NCI-H2171 treated with DMSO at 0.1 percent for 48 hours (cell line): ENCODE measurements at regions not wholly inside any gene's neighbourhood (a gene's known extent, or its start where the extent isn't known, plus 50 kb on each side); places are given as distances from the start of the nearest gene placed in this dataset.
A peak's percentile ranks its signal among the peaks of the same experiment; 100 is the strongest.
"Not testable (repeated sequence)": the region's sequence is repeated elsewhere in the genome, so short reads cannot be mapped to it uniquely, and the experiment has no call there.

Source experiments
- DNase-seq: peaks from one replicate; lab custom pipeline; 2025; lab: John Stamatoyannopoulos, UW

DNA sequence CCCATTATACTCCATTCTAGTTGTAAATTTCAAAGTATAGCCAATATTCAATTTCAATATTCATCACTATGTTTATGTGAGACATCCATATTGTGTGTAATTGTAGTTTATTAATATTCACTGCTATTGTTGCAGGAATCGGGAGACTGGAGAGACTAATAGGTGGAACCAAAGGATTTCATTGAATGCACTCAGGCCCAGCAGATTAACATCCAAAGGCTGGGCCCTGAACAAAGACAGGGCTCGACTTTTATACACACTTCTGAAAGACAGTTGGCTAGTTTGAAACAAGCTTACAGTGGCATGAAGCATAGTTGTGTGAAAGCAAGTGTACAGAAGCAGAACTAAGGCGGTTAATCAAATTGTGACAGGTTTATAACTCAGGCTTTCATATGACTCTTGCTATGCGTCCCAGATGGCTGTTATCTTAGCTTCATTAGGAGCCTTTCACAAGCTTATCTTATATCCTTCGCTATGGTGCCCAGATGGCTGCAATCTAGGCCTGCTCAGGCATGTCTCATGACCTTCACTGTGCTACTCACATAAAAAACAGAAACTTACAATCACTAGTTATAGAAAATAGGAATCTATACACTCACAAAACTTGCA lies 1038.8 kb upstream of the EPHA6 start:
- peak; percentile 31 for DNase-seq

- DNase-seq = no peak
These were observed 1032.8 kb upstream of the EPHA6 start for GRCh38 chr3:95781598-95781997.

GRCh38 chr3:95789111-95789510 lies 1025.3 kb upstream of the EPHA6 start:
- DNase-seq = no peak

DNA sequence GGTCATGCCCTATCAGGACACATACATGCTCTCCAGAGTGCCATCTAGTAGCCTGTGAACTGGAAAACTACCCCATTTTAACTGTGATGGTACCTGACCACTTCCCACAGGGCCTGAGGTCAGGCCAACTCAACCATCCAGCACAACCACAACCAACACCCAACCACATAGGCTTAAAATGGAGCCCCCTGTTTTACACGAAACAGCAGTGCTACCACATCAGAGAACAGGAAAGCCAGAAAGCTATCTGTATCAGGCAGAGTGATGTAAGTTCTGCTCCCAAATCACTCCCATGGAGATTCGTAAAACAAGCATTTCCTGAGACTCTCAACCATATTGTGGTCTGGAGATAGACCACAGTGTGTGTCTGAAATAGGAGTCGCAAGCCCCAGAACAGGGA lies 1017.3 kb upstream of the EPHA6 start:
- DNase-seq = no peak

GRCh38 chr3:95798628-95799027 lies 1015.8 kb upstream of the EPHA6 start:
- no peak for DNase-seq

GRCh38 chr3:95810462-95810861 lies 1003.9 kb upstream of the EPHA6 start:
- no peak for DNase-seq

DNA sequence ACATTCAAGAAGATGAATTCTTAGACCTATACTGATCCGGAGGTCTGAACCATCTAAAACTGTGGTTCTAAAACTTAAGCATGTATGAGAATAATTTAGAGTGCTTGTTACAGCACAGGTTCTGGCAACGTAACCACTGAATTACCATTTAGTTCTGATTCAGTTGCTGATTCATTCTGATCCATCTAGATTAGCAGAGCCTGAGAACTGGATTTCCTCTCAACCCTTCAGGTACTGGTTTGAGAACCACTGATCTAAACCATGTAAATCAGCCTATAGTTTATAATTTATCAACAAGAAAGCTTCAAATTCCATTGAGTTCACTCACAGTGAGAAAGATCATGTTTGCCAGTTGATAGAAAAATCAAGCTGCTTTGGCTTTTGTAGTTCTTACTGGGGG lies 1001.1 kb upstream of the EPHA6 start:
- no peak for DNase-seq

DNA sequence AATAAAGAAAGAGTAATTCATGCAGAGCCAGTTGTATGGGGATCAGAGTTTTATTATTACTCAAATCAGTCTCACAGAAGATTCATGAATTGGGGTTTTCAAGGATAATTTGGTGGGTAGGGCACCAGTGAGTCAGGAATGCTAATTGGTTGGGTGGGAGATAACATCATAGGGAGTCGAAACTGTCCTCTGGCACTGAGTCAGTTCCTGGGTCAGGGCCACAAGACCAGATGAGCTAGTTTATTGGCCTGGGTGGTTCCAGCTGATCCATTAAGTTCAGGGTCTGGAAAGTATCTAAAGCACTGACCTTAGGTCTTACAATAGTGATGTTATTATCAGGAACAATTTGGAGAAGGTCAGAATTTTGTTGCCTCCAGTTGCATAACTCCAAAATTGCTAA lies 998.6 kb upstream of the EPHA6 start:
- DNase-seq = no peak

GRCh38 chr3:95826419-95826818 lies 988.0 kb upstream of the EPHA6 start:
- DNase-seq = no peak

DNA sequence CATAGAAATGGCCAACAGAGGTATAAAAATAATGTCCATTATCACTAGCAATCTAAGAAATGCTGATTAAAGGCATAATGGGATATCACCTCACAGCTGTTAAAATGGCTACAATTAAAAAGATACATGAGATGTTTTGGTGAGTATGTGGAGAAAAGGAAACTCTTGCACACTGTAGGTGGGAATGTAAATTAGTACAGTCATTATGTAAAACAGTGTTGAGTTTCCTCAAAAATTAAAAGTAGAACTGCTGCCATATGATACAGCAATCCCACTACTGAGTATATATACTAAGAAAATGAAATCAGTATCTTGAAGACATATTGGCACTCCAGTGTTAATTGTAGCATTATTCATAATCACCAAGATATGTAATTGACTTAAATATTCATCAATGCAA lies 982.2 kb upstream of the EPHA6 start:
- no peak for DNase-seq

- DNase-seq = not testable (repeated sequence)
These were observed 953.8 kb upstream of the EPHA6 start for GRCh38 chr3:95860628-95861027.

DNA sequence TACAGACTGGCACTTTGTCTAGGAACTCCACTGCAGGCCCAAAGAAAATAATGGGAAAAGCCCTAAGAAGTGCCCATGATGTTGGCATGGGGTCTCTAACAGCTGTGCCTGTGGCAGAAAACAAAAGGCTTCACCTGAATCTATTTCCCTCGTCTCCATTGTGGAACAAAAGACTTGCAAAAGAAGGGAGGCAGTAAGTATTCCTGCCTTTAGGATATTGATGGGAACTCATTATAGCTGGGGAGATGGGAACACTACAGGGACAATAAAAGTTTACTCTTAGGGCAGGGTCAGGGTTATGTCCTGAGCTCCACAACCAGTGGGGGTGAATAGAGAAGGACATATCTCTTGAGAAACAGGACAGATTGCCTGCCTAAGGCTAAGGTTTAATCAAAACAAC lies 930.6 kb upstream of the EPHA6 start:
- DNase-seq = no peak

- no peak for DNase-seq
These were observed 927.8 kb upstream of the EPHA6 start for GRCh38 chr3:95886616-95887015.

DNA sequence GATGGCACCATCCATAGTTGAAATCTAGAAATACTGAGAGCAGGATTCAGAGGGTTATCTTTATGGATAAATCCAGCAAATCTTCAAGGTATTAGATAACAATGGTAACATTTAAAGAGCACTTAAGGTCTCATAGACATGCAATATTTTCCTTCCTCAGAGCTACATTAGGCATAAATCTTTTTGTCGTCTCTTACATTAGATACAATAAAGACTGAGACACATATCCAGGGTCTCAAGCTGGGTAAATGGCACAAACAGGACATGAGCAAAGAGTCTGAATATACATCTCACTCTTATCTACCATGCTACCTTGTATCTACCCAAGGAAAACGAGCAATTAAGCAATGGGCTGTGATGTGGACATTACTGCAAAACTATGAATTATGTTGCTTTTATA lies 927.3 kb upstream of the EPHA6 start:
- DNase-seq = no peak

DNA sequence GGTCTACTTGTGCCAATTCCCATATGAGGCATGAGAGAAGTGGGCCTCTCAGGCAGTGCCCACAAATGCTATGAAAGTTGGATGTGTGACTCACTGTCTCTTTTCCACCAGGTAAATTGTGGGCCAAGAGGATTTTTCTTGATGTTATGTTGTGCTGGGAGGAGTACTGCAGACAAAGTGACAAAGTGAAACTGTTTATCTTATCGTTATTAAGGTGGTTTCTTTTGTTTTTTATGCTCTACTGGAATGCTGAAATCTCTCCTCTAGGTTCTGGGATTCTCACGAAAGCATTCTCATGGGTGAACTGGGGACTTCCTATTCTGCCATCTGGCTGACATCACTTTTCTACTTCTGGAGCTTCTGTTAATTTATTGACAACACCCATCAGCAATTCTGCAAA lies 919.6 kb upstream of the EPHA6 start:
- DNase-seq = no peak

DNA sequence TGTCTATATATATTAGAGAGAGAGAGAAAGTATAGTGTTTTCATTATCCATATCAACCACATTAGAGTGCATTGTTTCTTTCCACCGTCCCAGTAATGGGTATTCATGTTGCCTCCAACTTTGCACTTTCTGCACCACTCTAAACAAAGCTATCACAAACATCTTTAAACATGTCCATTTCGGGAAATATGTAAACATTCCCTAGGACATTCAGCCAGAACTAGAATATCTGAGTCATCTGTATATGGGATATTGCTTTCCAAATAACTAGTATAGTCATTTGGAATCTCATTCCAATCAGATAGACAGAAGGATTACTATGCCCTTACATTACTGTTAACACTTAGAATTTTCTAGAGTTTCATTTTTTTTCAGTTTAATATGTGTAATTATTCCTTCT lies 914.9 kb upstream of the EPHA6 start:
- DNase-seq = no peak

DNA sequence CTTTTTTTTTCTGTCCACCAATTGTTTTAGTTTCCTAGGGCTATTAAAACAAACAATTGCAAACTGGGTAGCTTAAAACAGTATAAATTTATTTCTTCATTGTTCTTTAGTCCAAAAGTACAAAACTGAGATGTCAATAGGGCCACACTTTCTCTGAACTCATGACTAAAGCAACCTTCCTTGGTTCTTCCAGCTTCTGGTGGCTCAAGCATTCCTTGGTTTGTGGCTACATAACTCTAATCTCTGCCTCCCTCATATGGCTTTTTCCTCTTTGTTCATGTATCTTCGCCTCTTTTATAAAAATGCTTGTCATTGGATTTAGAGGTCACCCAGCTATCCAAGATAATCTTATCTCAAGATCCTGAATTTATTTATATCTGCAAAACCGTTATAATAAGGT lies 914.5 kb upstream of the EPHA6 start:
- DNase-seq = no peak

DNA sequence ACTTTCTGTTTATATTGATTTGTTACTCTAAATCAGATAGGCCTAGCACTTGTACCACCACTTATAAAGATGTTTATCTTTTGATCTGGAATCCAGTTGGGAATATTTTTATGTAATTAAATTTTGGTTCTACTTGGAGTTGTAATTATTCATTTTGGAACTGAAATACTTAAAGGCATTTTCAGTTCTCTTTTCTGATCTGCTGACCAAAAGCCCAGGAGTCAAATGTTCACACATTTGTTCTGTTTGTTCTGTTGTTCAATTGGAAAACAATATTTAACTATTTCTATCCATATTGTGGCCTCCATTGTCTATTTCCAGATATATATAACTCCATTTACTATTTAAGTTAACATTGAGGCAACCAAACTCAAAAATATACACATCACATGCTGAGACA lies 912.4 kb upstream of the EPHA6 start:
- no peak for DNase-seq

GRCh38 chr3:95905182-95905581 lies 909.2 kb upstream of the EPHA6 start:
- DNase-seq = no peak

DNA sequence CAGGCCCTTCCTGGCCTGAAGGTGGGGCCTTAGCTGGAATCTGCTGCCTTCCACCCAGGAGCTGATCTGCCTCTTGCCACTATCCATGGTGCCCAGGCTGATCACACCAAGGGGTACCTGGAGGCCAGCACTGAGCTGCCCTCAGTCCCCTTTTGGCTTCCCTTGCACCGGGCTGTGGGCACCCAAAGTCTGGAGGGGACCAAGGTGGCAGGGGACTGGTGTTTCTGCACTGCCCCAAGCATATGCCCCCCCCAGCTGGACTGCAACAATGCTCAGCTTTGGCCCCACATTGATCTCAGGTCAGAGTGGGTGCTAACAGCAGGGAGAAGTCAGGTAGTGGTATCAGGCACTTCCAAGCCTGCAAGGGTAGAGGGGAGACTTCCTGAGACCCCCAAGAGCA lies 902.6 kb upstream of the EPHA6 start:
- no peak for DNase-seq

DNA sequence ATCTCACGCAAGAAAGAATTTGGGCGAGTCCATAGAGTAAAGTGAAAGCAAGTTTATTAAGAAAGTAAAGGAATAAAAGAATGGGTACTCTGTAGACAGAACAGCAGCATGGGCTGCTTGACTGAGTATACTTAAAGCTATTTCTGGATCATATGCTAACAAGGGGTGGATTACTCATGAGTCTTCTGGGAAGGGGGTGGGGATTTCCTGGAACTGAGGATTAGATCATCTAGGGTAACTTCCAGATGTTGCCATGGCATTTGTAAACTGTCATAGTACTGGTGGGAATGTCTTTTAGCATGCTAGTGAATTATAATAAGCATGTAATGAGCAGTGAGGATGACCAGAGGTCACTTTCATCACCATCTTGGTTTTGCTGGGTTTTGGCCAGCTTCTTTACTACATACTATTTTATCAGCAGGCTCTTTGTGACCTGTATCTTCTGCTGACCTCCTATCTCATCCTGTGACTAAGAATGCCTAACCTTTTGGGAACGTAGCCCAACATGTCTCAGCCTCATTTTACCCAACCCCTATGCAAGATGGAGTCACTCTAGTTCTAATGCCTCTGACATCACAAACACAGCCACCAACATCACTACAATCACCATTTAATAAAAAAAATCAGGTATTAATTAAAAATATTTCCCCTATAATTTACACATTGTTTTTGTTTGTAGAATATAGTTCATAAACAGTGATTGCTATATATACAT lies 890.7 kb upstream of the EPHA6 start:
- DNase-seq = no peak

DNA sequence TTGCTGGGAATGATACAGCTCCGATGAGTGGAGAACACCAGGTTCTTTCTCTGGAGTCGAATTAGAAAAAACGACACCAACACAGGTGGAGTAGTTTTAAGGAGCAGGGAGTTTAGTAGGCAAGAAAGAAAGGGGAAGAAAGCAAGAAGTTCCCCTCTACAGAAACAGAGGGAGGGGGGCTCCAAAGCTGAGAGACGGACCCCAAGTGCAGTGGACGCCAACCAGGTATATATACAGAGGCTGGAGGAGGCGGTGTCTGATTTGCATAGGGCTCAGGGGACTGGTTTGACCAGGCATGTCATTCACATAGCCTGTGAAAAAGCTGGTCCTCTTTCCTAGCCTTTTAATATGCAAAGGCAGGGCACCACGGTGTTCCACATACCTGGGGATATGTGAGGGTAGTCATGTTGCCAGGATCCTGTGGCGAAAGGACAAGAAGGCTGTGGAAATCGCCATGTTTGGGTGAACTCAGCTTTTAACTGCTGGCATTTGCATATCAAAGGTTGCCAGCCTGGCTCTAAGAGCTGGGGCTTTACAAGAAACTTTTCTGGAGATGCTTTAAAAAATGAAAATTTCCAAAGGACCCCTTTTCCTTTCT lies 887.4 kb upstream of the EPHA6 start:
- no peak for DNase-seq

- no peak for DNase-seq
These were observed 880.2 kb upstream of the EPHA6 start for GRCh38 chr3:95934181-95934580.
